Stimulated activated naive CD8-positive, alpha-beta T cell treated with anti-CD3 and anti-CD28 coated beads, Interleukin-15, Interleukin-2, amounts not matched to agents 100 U/mL and 50 U/mL, for 24 hours (primary cell): ENCODE measurements at regions not wholly inside any gene's neighbourhood (a gene's known extent, or its start where the extent isn't known, plus 50 kb on each side); places are given as distances from the start of the nearest gene placed in this dataset.
"Not testable (repeated sequence)": the region's sequence is repeated elsewhere in the genome, so short reads cannot be mapped to it uniquely, and the experiment has no call there.

Source experiments
- ATAC-seq: fragments of 150-1000 bp; cut with Tn5 transposase; one replicate; pipeline ENCODE4 v1.10.0; 2021
- DNase-seq: peaks from one replicate; pipeline ENCODE4 v3.0.0; 2021

- ATAC-seq, result no peak
Observed at GRCh38 chr5:159503236-159503635, 172.9 kb upstream of the IL12B start.

DNA sequence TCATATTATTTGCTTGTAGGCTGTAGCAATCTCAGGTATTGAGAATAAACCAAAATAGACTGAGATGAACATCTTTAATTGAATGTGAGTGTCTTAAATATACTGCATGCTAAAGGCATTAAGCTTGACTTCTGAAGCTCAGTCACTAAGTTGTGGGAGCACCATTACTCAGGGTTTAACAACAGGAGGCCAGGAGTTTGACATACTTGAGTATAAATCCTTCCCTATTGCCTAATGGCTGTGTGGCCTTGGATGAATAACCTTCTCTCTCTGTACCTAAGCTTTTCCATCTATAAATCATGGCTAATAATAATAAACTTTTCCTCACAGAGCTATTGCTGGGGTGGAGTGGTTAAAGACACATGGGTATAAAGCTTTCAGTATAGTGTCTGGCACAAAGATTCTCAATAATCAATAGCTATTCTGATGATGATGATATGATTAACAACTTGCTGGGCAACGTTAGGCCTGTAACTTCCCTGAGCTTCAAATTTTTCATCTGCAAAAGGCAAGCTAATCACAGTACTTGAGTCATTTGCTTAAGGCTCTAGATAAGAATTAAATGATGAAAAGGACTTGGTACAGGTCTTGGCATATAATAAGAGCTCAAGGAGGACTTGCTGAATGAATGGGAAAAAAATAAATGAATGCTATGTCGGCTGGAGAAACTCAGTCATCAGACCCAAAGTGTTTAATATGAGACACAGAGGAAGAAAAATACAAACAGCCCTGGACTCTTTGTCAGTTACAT lies 174.0 kb upstream of the IL12B start:
- DNase-seq, result no peak
- ATAC-seq, result no peak

More at GRCh38 chr5:159503236-159503635, 172.9 kb upstream of the IL12B start:
- no peak for DNase-seq

DNA sequence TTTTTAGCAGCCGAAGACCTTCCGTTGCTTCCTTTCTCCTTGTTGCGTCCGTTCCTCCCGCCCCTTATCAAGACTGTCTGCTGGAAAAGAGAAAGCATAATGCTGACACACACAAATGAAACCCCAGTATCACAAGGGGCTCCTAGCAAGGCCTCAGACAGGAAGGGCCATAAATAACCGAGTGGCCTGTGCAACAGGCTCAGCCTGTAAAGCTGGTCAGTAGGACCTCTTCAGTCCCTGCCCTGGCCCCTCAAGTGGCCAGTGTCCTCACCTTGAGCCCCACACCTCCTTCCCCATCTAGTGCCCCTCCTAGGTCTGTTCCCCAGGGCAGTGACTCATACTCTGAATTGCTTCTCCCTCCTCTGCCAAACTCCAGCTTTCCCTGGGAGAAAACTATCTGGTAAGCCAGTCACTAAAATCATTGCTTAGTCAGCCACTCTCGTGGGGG lies 174.6 kb upstream of the IL12B start:
- no peak for ATAC-seq
- DNase-seq, result no peak

DNA sequence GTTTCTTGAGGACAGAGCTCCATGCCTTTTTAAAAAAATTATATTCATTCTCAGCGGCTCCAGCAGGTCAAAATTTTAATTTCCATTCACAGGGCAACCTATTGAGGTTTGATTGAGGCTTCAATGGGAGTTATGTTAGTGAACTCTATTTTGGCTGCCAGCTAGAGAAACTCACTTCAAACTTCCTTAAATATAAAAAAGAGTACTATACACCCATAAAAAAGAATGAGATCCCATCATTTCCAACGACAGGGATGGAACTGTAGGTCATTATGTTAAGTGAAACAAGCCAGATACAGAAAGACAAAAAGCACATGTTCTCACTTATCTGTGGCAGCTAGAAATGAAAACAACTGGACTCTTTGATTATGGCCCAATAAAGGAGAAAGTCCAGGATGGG lies 176.8 kb upstream of the IL12B start:
- ATAC-seq, result no peak

DNA sequence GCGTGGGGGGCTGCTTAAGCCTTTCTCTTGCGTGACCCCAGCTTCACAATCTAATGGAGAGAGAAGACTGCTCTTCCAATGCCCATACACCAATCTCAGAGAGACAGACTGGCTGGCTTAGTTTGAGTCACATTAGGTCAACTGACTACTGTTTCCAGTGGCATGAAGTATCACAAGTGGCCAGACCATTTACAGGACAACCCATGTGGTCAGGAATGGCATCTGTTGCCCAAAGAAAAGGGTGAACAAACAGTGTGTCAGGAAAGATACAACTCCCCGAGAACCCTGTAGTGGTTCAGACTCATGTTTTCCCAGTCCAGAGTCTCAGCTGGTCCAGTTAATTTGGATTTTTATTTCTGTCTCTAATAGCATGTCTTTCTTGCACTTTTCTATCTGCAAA lies 177.4 kb upstream of the IL12B start:
- DNase-seq, result no peak
- no peak for ATAC-seq

More for the DNA sequence above, 176.8 kb upstream of the IL12B start:
- no peak for DNase-seq

- DNase-seq (no peak), ATAC-seq (no peak)
Observed at GRCh38 chr5:159508344-159508743, 178.1 kb upstream of the IL12B start.

DNA sequence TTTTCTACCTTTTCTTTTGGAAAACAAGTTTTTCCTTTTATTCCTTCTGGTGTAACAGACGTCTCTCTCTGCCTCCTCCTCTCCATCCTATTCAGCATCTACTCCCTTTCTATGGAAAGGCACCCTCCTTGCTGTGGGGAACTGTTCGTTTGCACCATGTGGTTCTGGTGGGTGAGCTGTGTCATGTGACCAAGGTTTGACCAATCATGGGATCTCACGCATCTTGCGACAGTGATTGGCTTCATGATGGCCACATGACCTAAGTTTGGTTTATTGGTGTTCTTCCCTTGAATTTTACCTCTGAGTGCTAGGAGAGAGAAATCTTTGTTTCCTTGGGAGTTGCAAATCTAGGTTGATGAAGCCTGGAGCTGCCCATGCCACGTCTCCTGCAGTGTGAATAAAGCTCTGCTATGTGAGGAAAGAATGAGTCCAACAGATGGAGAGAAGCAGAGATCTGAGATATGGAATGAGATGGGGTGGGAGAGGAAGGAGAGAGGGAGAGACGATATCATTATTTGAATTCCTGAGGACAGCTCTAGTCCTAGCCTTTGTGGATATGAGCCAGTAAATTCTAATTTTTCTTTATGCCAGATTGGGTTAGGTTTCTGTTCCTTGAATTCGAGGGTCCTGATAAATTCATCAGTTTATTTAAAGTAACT lies 178.8 kb upstream of the IL12B start:
- ATAC-seq (no peak), DNase-seq (no peak)

DNA sequence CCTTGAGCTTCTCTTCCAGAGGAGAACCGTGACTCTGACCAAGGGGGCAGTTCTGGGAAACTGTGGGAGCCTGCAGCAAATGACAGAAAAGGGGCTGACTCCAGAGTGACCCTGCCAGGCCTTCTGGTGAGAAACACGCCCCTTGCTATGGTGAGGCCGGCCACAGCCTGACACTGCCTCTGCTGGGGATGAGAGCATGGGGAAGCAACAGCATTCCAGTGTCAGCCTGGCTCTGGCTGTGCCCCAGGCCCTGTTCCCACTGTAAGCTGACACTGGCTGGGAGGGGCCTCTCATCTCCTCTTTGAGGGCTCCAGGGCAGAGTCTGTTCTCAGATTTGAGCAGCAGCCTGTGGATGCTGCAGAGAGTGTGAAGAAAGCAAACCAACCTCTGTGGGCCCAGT lies 180.0 kb upstream of the IL12B start:
- ATAC-seq (no peak), DNase-seq (no peak)

- no peak for ATAC-seq
- no peak for DNase-seq
Observed at GRCh38 chr5:159511570-159511969, 181.3 kb upstream of the IL12B start.

- no peak for DNase-seq
- ATAC-seq, result no peak
Observed at GRCh38 chr5:159512064-159512463, 181.8 kb upstream of the IL12B start.

DNA sequence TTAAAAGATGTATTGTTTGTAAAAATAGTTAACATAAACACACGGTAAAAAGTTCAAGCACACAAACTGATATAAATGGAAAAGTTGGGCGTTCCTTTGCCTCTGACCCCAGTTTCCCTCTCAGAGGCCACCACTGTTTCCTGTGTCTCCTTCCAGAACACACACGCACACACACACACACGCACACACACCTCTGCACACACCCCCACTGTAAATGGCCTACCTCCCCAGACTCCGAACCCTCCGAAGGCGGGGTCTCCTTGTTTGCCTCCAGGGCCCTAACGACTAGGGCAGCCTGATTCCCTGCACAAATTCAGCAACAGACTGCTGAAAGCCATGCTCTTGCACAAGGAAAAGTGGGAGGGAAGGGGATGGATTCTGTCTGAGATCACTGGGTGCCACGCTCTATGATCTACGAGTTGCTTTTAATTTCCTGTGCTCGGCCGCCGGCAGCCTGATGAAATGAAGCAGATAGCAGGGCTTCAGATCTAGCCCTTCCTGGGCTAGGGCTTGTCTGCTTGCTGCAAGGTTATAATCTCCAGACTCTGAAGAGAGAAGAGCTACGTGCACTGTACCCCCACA lies 184.0 kb upstream of the IL12B start:
- ATAC-seq, result no peak
- no peak for DNase-seq

DNA sequence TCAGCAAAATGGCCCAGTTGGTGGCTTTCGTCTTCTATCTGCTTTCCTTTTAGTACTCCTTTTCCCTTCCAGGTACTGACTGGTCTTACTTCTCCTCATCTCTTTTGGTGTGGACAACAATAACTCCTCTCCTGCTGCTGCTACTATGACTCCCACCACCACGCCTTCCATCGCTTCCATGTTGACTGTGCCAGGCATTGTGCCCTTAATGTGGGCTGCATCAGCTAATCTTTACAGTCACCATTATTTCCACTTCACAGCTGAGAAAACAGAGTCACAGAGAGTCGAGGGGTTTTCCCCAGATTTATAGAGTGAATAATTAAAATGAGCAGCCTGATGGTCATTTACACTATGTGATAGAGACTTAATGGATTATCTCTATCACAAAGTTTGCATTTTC lies 184.9 kb upstream of the IL12B start:
- DNase-seq (peak; percentile 15), ATAC-seq (peak; percentile 53)

GRCh38 chr5:159515909-159516415 lies 185.7 kb upstream of the IL12B start:
- ATAC-seq, result peak; percentile 68
- DNase-seq, result peak; percentile 76

- no peak for ATAC-seq
- no peak for DNase-seq
Observed at GRCh38 chr5:159518371-159518770, 188.1 kb upstream of the IL12B start.

GRCh38 chr5:159519365-159519764 lies 189.1 kb upstream of the IL12B start:
- DNase-seq, result no peak
- no peak for ATAC-seq

GRCh38 chr5:159522841-159523240 lies 192.6 kb upstream of the IL12B start:
- DNase-seq, result no peak
- no peak for ATAC-seq

- DNase-seq, ATAC-seq: not testable (repeated sequence)
Observed at GRCh38 chr5:159524279-159524678, 194.0 kb upstream of the IL12B start.

DNA sequence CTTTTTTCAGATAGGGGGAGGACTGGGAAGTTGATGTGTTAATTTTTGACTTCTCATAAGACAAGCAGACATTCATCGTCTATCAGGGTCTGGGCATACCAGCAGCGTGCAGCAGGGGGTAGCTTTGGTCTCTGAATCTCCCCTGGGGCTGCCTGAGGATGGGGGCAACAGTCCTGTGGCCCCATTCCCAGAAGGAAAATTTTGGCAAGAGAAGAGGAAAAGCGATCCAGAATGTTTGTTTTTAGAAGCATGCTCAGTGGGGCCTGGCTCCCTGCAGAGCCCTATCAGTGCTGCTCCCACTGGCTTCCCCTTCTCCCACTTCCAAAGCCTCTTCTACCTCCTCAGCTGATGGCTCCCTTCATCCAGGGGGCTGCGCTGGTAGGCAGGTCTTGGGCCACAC lies 194.8 kb upstream of the IL12B start:
- ATAC-seq, result no peak
- DNase-seq, result no peak

DNA sequence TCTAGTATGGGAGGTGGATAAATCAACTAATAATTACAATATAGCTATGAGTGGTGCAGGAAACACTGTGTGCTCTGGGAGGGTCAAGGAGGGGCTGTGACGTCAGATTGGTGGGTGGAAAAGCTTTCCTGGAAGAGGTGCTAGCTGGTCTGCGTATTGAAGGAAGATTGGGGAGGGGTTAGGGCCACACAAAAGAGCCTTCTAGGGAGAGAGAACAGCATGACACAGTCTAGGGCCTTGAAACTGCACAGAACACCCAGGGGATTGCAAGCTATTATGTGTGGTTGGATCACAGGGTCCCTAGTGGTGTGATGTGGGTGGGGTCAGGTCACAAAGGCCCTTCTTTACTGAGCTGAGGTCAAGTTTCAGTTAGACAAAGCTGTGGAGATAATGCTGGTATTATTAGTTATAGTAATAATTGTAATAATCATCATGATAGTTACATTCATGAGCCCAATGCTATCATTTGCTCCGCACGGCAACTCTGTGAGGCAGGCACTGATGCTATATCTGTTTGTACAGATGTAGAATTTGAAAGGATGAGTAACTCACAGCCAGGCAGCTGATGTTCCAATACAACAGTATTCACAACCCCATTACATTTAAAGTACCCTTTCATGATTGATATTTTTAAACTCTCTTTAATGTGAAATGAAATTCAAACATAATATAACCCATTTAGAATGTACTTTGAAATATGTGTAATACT lies 197.4 kb upstream of the IL12B start:
- DNase-seq (no peak), ATAC-seq (no peak)

DNA sequence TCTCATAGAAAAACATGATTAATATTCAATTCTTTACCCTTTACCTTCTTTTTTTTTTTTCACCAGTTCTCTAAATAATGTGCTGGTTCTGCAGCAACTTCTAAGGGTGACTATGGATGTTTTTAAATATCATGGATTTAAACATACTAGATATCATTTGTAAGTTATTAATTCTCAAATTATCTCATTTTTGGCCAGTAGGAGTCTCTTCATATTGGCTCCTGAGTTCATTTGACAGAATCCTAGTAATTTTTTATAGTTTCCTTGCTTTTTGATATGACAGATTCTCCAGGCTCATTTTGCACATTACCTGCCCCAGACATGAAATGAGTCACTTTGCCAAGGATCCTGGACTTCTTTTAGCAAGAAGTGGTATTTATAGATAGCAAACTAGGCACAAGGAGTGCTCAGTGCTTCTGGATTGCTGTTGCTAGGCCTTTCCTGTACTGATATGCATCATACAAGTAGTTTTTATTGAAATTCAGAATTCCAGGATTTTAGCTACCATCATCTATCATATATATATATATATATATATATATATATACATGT lies 201.3 kb upstream of the IL12B start:
- DNase-seq, result no peak
- no peak for ATAC-seq

DNA sequence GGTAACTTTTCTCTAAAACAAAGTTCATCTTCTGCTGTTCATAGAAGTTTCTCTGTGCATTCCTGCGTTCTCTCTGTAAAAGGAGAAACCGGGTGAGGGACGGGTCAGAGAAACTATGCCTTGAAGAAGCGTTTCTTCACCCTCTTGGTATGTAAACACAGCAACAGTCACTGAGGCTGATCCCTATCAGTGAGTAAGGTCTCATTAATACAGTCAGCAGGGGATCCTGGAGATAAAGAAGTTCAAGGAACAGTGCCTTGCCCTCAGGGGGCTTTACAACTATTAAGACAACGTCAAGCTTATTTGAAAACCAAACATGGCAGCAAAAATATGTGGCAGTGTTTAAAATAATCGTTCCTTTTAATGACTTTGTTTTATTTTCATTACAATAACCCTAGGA lies 202.9 kb upstream of the IL12B start:
- ATAC-seq (no peak), DNase-seq (no peak)

DNA sequence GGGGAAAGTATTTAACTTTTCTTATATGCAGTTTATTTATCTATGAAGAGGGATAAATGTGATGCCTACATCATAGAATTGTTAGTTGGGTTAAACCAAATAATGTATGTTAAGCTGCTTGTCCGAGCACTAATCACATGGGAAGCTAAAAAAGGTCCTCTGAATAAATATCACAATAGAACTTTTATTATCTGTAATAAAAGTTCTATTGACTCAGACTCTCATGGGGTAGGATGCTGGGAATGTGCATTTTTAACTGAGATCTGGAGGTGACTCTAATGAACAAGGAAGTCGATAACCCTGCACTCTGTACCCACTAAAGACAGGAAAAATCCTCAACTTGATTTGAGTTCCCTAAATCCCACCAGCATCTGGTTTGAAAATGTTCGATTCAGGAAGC lies 205.9 kb upstream of the IL12B start:
- ATAC-seq, result no peak

More for the DNA sequence above, 205.9 kb upstream of the IL12B start:
- no peak for DNase-seq
